ENCODE measurements at regions not wholly inside any gene's neighbourhood (a gene's known extent, or its start where the extent isn't known, plus 50 kb on each side); places are given as distances from the start of the nearest gene placed in this dataset.

- no CpG with 5 or more reads among the region's 3 CpGs for WGBS (ENCODE audit: insufficient coverage)
- TF ChIP-seq CTCF (IDR thresholded peaks at IDR 0.05): no peak
These were observed 132.7 kb upstream of the CDK6 start for GRCh38 chr7:92969061-92969460.

GRCh38 chr7:92968502-92968901, 132.1 kb upstream of the CDK6 start:
- H3K9me3 ChIP-seq (ENCODE audit: control insufficient read depth, insufficient read depth, low read length): no peaks in the 10 kb centered on the region
- no peak overlapping the region for H3K4me3 Mint-ChIP-seq
- no peaks in the 10 kb centered on the region for H3K9me3 Mint-ChIP-seq
- no peak for TF ChIP-seq CTCF (IDR thresholded peaks at IDR 0.05)
- no peak for ATAC-seq
- no peak overlapping the region for H3K27ac ChIP-seq (ENCODE audit: low read length)
- peaks cover 0 to 2% of the 10 kb centered on the region in 2 donors for H3K27me3 Mint-ChIP-seq (ENCODE audit: low read depth in 2 of 2)
- intact Hi-C loops (cut with micrococcal nuclease): no loop called here
- WGBS (ENCODE audit: insufficient coverage): no CpG with 5 or more reads among the region's 1 CpG
- no peaks in the 10 kb centered on the region for H3K27me3 ChIP-seq (ENCODE audit: control insufficient read depth, insufficient read depth, low read length)
- no peak overlapping the region for H3K4me3 ChIP-seq (ENCODE audit: low read length)
- no peaks in the 10 kb centered on the region for H3K4me1 ChIP-seq (ENCODE audit: control insufficient read depth, insufficient read depth, low read length)
- DNase-seq: no peak
- H3K4me1 Mint-ChIP-seq: no peaks in the 10 kb centered on the region
- H3K27ac Mint-ChIP-seq: no peak overlapping the region
- no peaks in the 10 kb centered on the region for H3K36me3 ChIP-seq (ENCODE audit: control insufficient read depth, insufficient read depth, low read length)
- H3K36me3 Mint-ChIP-seq: no peaks in the 10 kb centered on the region

More at GRCh38 chr7:92969061-92969460, 132.7 kb upstream of the CDK6 start:
- H3K27ac Mint-ChIP-seq: no peak overlapping the region
- Histone ChIP-seq H3K36me3 (ENCODE audit: control insufficient read depth, insufficient read depth, low read length) (no peaks in the 10 kb centered on the region), H3K27me3 (ENCODE audit: control insufficient read depth, insufficient read depth, low read length) (no peaks in the 10 kb centered on the region), H3K9me3 (ENCODE audit: control insufficient read depth, insufficient read depth, low read length) (no peaks in the 10 kb centered on the region), H3K4me3 (ENCODE audit: low read length) (no peak overlapping the region), H3K4me1 (ENCODE audit: control insufficient read depth, insufficient read depth, low read length) (no peaks in the 10 kb centered on the region), H3K27ac (ENCODE audit: low read length) (no peak overlapping the region)
- H3K4me1 Mint-ChIP-seq: no peaks in the 10 kb centered on the region
- no peak for DNase-seq
- peaks cover 0 to 2% of the 10 kb centered on the region in 2 donors for H3K27me3 Mint-ChIP-seq (ENCODE audit: low read depth in 2 of 2)
- H3K4me3 Mint-ChIP-seq: no peak overlapping the region
- ATAC-seq: no peak
- no peaks in the 10 kb centered on the region for H3K9me3 Mint-ChIP-seq
- intact Hi-C loops (cut with micrococcal nuclease): no loop called here
- H3K36me3 Mint-ChIP-seq: no peaks in the 10 kb centered on the region

- no peak for DNase-seq
- peaks cover 0 to 2% of the 10 kb centered on the region in 2 donors for H3K27me3 Mint-ChIP-seq (ENCODE audit: low read depth in 2 of 2)
- no peak overlapping the region for H3K4me3 ChIP-seq (ENCODE audit: low read length)
These were observed 130.9 kb upstream of the CDK6 start for GRCh38 chr7:92967238-92967637.

More at GRCh38 chr7:92967238-92967637, 130.9 kb upstream of the CDK6 start:
- Histone ChIP-seq H3K27ac (ENCODE audit: low read length) (no peak overlapping the region), H3K9me3 (ENCODE audit: control insufficient read depth, insufficient read depth, low read length) (no peaks in the 10 kb centered on the region), H3K36me3 (ENCODE audit: control insufficient read depth, insufficient read depth, low read length) (no peaks in the 10 kb centered on the region), H3K27me3 (ENCODE audit: control insufficient read depth, insufficient read depth, low read length) (no peaks in the 10 kb centered on the region), H3K4me1 (ENCODE audit: control insufficient read depth, insufficient read depth, low read length) (no peaks in the 10 kb centered on the region)
- H3K9me3 Mint-ChIP-seq: no peaks in the 10 kb centered on the region
- TF ChIP-seq CTCF (IDR thresholded peaks at IDR 0.05): no peak
- no peaks in the 10 kb centered on the region for H3K4me1 Mint-ChIP-seq
- H3K4me3 Mint-ChIP-seq: no peak overlapping the region
- intact Hi-C loops (cut with micrococcal nuclease): no loop called here
- no peaks in the 10 kb centered on the region for H3K36me3 Mint-ChIP-seq
- ATAC-seq: no peak
- no peak overlapping the region for H3K27ac Mint-ChIP-seq
